ENCODE measurements at regions not wholly inside any gene's neighbourhood (a gene's known extent, or its start where the extent isn't known, plus 50 kb on each side); places are given as distances from the start of the nearest gene placed in this dataset.
"Not testable (repeated sequence)": the region's sequence is repeated elsewhere in the genome, so short reads cannot be mapped to it uniquely, and the experiment has no call there.

DNA sequence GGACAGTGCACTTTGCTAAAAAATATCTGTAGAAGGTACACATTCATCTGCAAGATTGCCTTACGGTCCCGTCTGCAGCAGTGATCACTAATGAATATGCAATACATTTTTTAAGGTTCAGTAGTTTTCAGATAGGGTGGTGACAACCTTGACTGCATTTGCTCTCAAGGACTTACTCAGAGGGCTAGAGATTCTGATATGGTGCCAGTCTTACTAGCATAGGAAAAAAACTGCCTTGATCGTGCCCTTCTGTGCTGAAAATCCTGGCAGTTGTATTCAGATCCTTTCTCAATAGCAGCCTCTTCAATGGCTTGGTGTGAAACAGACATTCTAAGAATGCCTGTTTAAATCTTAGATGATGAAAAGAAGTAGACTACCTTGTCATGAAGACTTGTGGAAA lies 411.9 kb upstream of the CCDC54 start:
- no peak for DNase-seq (ENCODE audit: low read depth in 2 of 2)

DNA sequence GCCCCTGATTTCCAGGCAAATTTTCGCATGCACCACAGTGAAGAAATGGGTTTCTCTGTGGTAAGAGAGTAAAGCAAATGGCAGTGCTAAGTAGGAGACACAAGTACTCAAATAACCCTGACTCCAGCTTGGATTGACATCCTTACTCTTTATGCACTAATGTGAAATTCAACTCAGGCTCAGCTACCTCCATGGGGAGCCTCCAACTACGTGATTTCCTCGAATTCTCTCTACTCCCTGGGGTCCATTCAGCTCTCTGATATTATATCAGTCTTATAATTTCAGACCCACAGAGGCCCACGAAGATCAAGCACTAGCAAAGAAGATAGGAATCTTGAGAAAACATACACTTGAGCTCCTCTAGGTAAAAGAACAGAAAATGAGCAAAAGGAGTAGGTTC lies 407.6 kb upstream of the CCDC54 start:
- no peak for DNase-seq (ENCODE audit: low read depth in 2 of 2)

GRCh38 chr3:106981392-106981791 lies 395.8 kb upstream of the CCDC54 start:
- no peak for DNase-seq (ENCODE audit: low read depth in 2 of 2)

DNA sequence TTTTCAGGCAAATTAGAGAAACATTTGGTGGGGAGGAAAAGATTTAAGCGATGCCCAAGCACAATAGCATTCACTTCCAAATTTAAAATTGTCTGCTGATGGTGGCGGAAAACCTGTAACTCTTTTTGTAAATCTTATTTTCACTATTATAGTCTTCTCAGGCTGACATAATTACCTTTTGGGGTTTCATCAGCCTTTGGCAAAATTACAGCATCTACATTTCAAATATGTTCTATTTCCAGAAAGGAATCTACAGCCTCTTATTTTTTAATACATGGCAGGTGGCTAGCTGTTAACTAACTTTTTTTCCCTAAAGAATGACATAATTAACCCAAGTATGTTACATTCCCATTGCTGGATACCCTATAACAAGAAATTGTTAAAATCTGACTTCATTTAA lies 391.5 kb upstream of the CCDC54 start:
- no peak for DNase-seq (ENCODE audit: low read depth in 2 of 2)

- DNase-seq (ENCODE audit: low read depth in 2 of 2) = not testable (repeated sequence)
Observed at GRCh38 chr3:106998841-106999682, 378.2 kb upstream of the CCDC54 start.

DNA sequence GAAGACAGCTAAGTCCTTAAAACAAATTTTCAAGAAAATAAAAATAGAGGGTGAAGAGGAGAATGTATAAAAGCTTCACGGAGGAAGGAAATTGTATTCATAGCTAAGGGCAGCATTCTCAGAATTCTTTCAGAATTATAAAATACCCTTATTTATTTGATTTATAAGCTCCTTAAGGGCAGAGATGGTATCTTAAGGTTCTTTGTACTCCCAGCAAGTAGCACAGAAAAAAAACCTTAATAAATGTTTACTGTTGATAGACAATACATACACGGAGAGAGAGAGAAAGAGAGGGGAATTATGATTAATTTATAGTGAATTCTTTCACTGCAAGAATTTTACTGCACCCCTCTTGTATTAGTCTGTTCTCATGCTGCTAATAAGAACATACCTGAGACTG lies 375.6 kb upstream of the CCDC54 start:
- no peak for DNase-seq (ENCODE audit: low read depth in 2 of 2)

DNA sequence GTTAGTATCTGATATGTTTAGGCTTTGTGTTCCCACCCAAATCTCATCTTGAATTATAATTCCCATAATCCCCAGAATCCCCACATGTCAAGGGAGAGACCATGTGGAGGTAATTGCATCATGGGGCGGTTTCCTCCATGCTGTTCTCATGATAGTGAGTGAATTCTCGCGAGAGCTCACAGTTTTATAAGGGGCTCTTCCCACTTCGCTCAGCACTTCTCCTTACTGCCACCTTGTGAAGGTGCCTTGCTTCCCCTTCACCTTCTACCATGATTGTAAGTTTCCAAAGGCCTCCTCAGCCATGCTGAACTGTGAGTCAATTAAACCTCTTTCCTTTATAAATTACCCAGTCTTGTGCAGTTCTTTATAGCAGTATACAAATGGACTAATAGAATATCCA lies 371.9 kb upstream of the CCDC54 start:
- not testable (repeated sequence) for DNase-seq (ENCODE audit: low read depth in 2 of 2)

DNA sequence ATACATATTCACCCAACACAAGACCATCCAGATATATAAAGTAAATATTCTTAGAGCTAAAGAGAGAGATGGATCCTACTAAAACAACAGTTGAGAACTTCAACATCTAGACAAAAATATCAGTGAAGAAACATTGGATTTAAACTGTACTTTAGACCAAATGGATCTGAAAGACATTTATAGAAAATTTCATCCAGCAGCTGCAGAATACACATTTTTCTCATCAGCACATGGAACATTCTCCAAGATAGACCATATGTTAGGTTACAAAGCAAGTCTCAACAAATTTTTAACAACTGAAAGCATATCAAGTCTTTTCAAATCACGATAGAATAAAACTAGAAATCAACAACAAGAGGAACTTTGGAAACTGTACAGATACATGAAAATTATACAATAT lies 369.0 kb upstream of the CCDC54 start:
- no peak for DNase-seq (ENCODE audit: low read depth in 2 of 2)

DNA sequence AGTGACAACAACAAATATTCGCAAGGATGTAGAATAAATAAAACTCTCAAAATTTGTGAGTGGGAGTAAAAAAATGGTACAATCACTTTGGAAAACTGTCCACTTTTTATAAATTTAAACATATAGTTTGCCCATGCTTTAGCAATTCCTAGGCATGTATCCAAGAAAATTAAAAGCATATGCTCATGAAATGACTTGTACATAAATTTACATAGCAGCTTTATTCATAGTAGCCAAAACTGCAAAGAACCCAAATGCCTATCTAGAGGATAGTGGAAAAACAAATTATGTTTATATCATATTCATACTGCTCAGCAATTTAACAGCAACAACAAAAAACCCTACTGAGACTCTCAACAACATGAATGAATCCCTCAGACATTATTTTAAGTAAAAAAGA lies 363.6 kb upstream of the CCDC54 start:
- DNase-seq (ENCODE audit: low read depth in 2 of 2) = no peak

DNA sequence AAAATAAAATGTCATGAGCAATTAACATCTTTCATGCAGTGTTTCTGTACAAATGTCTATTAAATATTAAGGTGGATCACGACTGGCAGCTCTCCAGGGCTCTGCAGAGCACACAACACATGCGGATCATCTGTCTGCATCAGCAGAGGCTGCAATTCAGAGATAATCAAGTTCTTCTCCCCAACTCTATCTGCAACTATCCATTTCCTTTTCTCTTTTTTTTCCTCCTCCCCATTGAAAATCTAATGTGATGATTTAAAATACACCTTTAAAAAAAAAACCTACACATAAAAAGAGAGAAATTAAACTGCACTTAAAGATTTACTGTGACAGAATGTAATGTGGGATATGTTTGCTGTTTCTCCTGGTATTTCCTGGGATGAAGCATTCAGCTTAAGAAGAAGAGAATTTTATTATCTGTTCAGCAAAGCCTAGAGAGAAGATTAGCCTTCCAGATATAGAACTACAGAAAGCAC lies 352.6 kb upstream of the CCDC54 start:
- no peak for DNase-seq (ENCODE audit: low read depth in 2 of 2)

- DNase-seq (ENCODE audit: low read depth in 2 of 2) = no peak
Observed at GRCh38 chr3:107025961-107026360, 351.3 kb upstream of the CCDC54 start.

GRCh38 chr3:107028086-107028485 lies 349.2 kb upstream of the CCDC54 start:
- no peak for DNase-seq (ENCODE audit: low read depth in 2 of 2)

- no peak for DNase-seq (ENCODE audit: low read depth in 2 of 2)
Observed at GRCh38 chr3:107028626-107029025, 348.6 kb upstream of the CCDC54 start.

DNA sequence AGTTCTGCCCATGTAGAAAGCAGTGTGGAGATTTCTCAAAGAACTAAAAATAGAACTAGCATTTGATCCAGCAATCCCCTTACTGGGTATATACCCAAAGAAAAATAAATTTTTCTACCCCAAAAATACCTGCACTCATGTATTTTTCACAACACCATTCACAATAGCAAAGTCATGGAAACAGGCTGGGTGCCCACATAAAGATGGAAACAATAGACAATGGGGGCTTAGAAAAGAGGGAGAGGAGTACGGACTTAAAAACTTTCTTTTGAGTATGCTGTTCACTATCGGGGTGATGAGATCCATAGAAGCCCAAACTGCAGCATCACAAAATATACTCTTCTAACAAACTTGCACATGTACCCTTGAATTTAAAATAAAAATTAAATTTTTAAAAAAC lies 345.1 kb upstream of the CCDC54 start:
- DNase-seq (ENCODE audit: low read depth in 2 of 2) = no peak

- DNase-seq (ENCODE audit: low read depth in 2 of 2) = no peak
Observed at GRCh38 chr3:107034142-107034541, 343.1 kb upstream of the CCDC54 start.

- DNase-seq (ENCODE audit: low read depth in 2 of 2) = no peak
Observed at GRCh38 chr3:107035176-107035575, 342.1 kb upstream of the CCDC54 start.

DNA sequence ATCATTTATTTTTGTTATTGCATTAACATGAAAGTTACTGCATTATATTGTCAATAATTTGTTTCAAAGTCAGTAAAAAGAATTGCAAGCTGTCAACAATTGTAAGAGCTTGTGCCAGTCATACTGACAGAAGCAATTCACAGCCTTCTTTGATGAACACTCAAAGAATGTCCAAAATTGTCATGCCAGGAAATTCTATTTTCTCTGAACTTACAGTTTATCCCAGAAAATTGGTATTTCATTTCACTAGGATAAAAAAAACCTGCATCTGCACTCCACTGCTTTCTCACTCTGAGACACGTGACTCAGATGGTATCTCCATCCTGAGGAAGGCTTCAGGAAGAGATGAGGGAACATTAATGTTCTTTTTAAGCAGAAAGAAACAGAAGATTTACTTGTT lies 332.6 kb upstream of the CCDC54 start:
- DNase-seq (ENCODE audit: low read depth in 2 of 2) = no peak

GRCh38 chr3:107045791-107046190 lies 331.4 kb upstream of the CCDC54 start:
- DNase-seq (ENCODE audit: low read depth in 2 of 2) = no peak

DNA sequence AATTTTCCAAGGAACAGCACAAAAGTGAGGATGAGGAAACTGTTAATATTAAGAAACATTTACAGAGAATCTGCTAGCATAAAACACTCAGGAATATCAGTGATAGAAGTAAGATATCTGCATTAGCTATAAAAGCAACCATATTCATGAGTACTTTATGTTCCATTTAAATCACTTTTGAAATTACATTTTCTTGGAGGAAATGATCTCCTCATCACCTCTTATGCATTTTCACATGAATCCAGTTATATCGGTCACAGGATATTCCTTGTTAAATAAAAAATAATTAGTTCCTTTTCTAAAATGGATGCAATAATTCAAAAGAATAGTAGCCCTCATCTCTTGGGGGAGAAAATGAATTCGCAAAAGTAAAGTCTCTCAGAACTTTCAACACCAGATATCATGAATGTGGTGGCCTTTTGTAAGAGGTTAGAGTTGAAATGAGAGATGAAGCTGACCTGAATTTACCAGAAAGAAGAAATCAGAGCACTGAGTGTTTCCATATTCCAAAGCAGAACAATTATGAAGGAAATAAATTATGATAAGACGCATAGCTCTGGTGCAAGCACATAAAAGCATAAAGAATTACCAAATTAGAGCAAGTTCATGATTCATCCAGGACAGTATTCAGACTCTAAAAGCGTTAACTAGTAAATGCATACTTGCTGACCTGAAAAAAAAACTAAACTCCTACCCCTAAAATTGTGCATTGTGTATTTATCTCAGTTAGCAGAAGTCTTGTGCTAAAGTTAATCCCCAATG lies 321.9 kb upstream of the CCDC54 start:
- no peak for DNase-seq (ENCODE audit: low read depth in 2 of 2)

DNA sequence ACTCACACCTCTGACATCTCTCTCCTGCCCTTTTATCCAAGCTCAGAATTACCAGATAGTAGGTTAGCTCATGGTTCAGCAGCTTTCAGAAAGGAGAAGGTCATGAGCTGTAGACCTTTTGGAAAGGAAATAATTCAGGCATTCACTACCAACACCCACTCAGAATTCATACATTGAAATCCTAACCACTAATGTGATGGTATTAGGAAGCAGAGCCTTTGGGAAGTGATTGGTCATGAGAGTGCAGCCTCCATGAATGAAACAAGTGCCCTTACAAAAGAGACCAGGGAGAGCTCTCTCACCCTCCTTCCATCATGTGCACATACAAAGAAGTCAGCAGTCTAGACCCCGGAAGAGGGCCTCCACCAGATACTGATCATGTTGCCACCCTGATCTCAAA lies 315.8 kb upstream of the CCDC54 start:
- no peak for DNase-seq (ENCODE audit: low read depth in 2 of 2)

- no peak for DNase-seq (ENCODE audit: low read depth in 2 of 2)
Observed at GRCh38 chr3:107062310-107062709, 314.9 kb upstream of the CCDC54 start.

DNA sequence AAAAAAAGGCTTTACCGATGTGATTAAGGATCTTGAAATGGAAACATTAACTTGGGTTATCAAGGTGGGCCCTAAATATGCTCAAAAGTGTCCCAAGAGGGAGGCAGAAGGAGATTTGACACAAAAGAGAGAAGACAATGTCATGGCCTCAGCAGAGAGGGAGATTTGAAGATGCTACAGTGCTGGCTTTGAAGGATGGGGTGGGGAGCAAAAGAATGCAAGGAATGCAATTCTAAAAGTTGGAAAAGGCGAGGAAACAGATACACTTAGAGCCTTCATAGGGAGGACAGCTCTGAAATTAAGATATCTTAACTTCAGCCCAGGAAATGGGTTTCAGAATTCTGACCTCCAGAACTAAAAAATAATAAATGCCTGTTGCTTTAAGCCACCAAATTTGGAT lies 314.5 kb upstream of the CCDC54 start:
- DNase-seq (ENCODE audit: low read depth in 2 of 2) = no peak

DNA sequence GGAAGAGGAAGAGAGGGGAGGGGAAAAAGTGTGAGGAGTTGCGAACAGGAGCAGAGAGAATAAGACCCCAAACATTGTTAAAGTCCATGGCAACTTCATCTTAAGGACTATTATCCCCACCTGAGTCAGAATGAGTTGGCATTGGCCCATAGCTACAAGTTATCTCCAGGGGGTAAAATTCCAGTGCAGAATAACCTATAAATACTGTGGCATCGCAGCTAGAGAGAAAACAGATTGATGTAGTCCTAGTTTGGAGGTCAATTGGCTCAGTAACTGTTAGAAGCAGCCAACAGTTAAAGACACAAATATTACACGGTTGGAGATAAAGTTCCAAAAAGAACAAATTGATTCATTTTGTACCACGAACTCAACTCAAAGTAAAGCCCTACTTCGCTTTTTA lies 313.9 kb upstream of the CCDC54 start:
- no peak for DNase-seq (ENCODE audit: low read depth in 2 of 2)
